Glomerular endothelial cell (primary cell): ENCODE measurements at regions not wholly inside any gene's neighbourhood (a gene's known extent, or its start where the extent isn't known, plus 50 kb on each side); places are given as distances from the start of the nearest gene placed in this dataset.

Experiments
- DNase-seq: peaks from one replicate; pipeline ENCODE4 v3.0.0-alpha.2; 2011; ENCODE audit warnings: low read depth, low spot score; ENCODE audit errors: extremely low read depth

GRCh38 chr16:63363738-63364137 is 1327.5 kb upstream of the CDH8 start:
- DNase-seq: no peak

GRCh38 chr16:63361032-63361624 is 1324.9 kb upstream of the CDH8 start:
- DNase-seq: peak; percentile 20

GRCh38 chr16:63349961-63350360 is 1313.7 kb upstream of the CDH8 start:
- DNase-seq: no peak

GRCh38 chr16:63346000-63346399 is 1309.8 kb upstream of the CDH8 start:
- no peak for DNase-seq

GRCh38 chr16:63337264-63337663 is 1301.0 kb upstream of the CDH8 start:
- no peak for DNase-seq

- no peak for DNase-seq
Measured at GRCh38 chr16:63331111-63331510, 1294.9 kb upstream of the CDH8 start.

GRCh38 chr16:63326736-63327339 is 1290.6 kb upstream of the CDH8 start:
- DNase-seq: no peak

- DNase-seq: no peak
Measured at GRCh38 chr16:63323722-63324705, 1287.8 kb upstream of the CDH8 start.

GRCh38 chr16:63323055-63323454 is 1286.8 kb upstream of the CDH8 start:
- no peak for DNase-seq

GRCh38 chr16:63315229-63315628 is 1279.0 kb upstream of the CDH8 start:
- no peak for DNase-seq

- DNase-seq: no peak
Measured at GRCh38 chr16:63312346-63312745, 1276.1 kb upstream of the CDH8 start.

GRCh38 chr16:63311313-63311712 is 1275.1 kb upstream of the CDH8 start:
- DNase-seq: no peak

GRCh38 chr16:63302811-63303210 is 1266.6 kb upstream of the CDH8 start:
- no peak for DNase-seq

- DNase-seq: no peak
Measured at GRCh38 chr16:63301349-63301748, 1265.1 kb upstream of the CDH8 start.

- DNase-seq: no peak
Measured at GRCh38 chr16:63298993-63299392, 1262.8 kb upstream of the CDH8 start.

- no peak for DNase-seq
Measured at GRCh38 chr16:63292036-63292435, 1255.8 kb upstream of the CDH8 start.

- no peak for DNase-seq
Measured at GRCh38 chr16:63289834-63290460, 1253.7 kb upstream of the CDH8 start.

- DNase-seq: no peak
Measured at GRCh38 chr16:63287401-63287800, 1251.2 kb upstream of the CDH8 start.

GRCh38 chr16:63283721-63284120 is 1247.5 kb upstream of the CDH8 start:
- DNase-seq: no peak

GRCh38 chr16:63244631-63245030 is 1208.4 kb upstream of the CDH8 start:
- DNase-seq: no peak

GRCh38 chr16:63241497-63242028 is 1205.3 kb upstream of the CDH8 start:
- no peak for DNase-seq
